GM12892 (cell line): ENCODE measurements at regions not wholly inside any gene's neighbourhood (a gene's known extent, or its start where the extent isn't known, plus 50 kb on each side); places are given as distances from the start of the nearest gene placed in this dataset.

ENCODE experiments used
- POLR2A ChIP-seq: IDR thresholded peaks from 2 replicates; pipeline ENCODE4 v1.6.1; 2011; ENCODE audit warnings: low read depth, low read length, control low read depth
- TAF1 ChIP-seq: IDR thresholded peaks from 2 replicates; pipeline ENCODE4 v1.6.1; 2011; ENCODE audit warnings: low read depth, mild to moderate bottlenecking, control low read depth, low read length, borderline replicate concordance

GRCh38 chr3:78086150-78086549 is 1046.3 kb downstream of the ROBO2 start:
- TF ChIP-seq POLR2A (no peak), TAF1 (no peak)
